GM12873 (cell line): ENCODE measurements at regions not wholly inside any gene's neighbourhood (a gene's known extent, or its start where the extent isn't known, plus 50 kb on each side); places are given as distances from the start of the nearest gene placed in this dataset.

Source experiments
- CTCF ChIP-seq: IDR thresholded peaks from 2 replicates; pipeline ENCODE4 v1.5.1; 2012; ENCODE audit warnings: low read depth, mild to moderate bottlenecking, moderate library complexity, low read length, control low read depth; ENCODE audit not compliant: insufficient read depth; ENCODE audit errors: missing control alignments

GRCh38 chr3:6521369-6522113, 339.4 kb upstream of the GRM7 start:
- TF ChIP-seq CTCF, result no peak

GRCh38 chr3:6522191-6522590, 338.7 kb upstream of the GRM7 start:
- no peak for TF ChIP-seq CTCF

GRCh38 chr3:6523043-6523442, 337.9 kb upstream of the GRM7 start:
- TF ChIP-seq CTCF, result no peak

GRCh38 chr3:6524479-6524878, 336.4 kb upstream of the GRM7 start:
- no peak for TF ChIP-seq CTCF

GRCh38 chr3:6526321-6526720, 334.6 kb upstream of the GRM7 start:
- no peak for TF ChIP-seq CTCF

- no peak for TF ChIP-seq CTCF
Observed at GRCh38 chr3:6526861-6527260, 334.1 kb upstream of the GRM7 start.

- TF ChIP-seq CTCF, result no peak
Observed at GRCh38 chr3:6528951-6529350, 332.0 kb upstream of the GRM7 start.
